Keratinocyte (primary cell): ENCODE measurements at regions not wholly inside any gene's neighbourhood (a gene's known extent, or its start where the extent isn't known, plus 50 kb on each side); places are given as distances from the start of the nearest gene placed in this dataset.
"Not testable (repeated sequence)": the region's sequence is repeated elsewhere in the genome, so short reads cannot be mapped to it uniquely, and the experiment has no call there.

Experiments used
- DNase-seq: peaks from one replicate; pipeline ENCODE4 v3.0.0-alpha.2; 2011; ENCODE audit warnings: low read depth, missing footprints, low spot score
- FAIRE-seq: peaks from 2 replicates; lab custom pipeline; 2011; peaks lifted over from hg19 to GRCh38; lab: Jason Lieb, UNC
- H2AFZ ChIP-seq: 2 replicates; pipeline ENCODE4 v1.6.0; 2012; ENCODE audit warnings: low read length, control low read depth, inconsistent platforms; ENCODE audit not compliant: control insufficient read depth
- H3K27ac ChIP-seq: 2 replicates; pipeline ENCODE4 v1.5.1; 2011; ENCODE audit warnings: low read length; ENCODE audit not compliant: control insufficient read depth, insufficient read depth
- H3K27me3 ChIP-seq: 3 replicates; pipeline ENCODE4 v1.6.0; 2011; ENCODE audit warnings: low read length; ENCODE audit not compliant: control insufficient read depth, insufficient read depth; ENCODE audit errors: extremely low read depth
- H3K36me3 ChIP-seq, 2 experiments: 2 replicates in 1 of 2; 3 replicates in 1 of 2; pipeline ENCODE4 v1.5.1; 2011; ENCODE audit warnings: low read length in 2 of 2, mild to moderate bottlenecking in 1 of 2; ENCODE audit not compliant: control insufficient read depth in 2 of 2, insufficient read depth in 2 of 2; ENCODE audit errors: extremely low read depth in 1 of 2
- H3K4me1 ChIP-seq: 3 replicates; pipeline ENCODE4 v1.5.1; 2011; ENCODE audit warnings: low read length; ENCODE audit not compliant: control insufficient read depth, insufficient read depth; ENCODE audit errors: extremely low read depth
- H3K4me2 ChIP-seq: 3 replicates; pipeline ENCODE4 v1.6.0; 2011; ENCODE audit warnings: low read depth, low read length; ENCODE audit not compliant: control insufficient read depth, insufficient read depth; ENCODE audit errors: extremely low read depth
- H3K4me3 ChIP-seq, 3 experiments: fragments of 200-600 bp in 1 of 3; sonication (generic) in 1 of 3; 2 replicates in 2 of 3; 3 replicates in 1 of 3; pipeline ENCODE4 v1.5.1; 2011 to 2016; ENCODE audit warnings: low read length in 3 of 3, mild to moderate bottlenecking in 3 of 3, control low read depth in 2 of 3, inconsistent platforms in 1 of 3, low read depth in 1 of 3, mixed read lengths in 1 of 3, mixed run types in 1 of 3, moderate library complexity in 1 of 3; ENCODE audit not compliant: control insufficient read depth in 2 of 3, insufficient read depth in 2 of 3; ENCODE audit errors: extremely low read depth in 1 of 3
- H3K79me2 ChIP-seq: 2 replicates; pipeline ENCODE4 v1.6.0; 2012; ENCODE audit warnings: low read length; ENCODE audit not compliant: control insufficient read depth, insufficient read depth
- H3K9ac ChIP-seq: 3 replicates; pipeline ENCODE4 v1.6.0; 2011; ENCODE audit warnings: low read length; ENCODE audit not compliant: control insufficient read depth, insufficient read depth; ENCODE audit errors: extremely low read depth
- H3K9me1 ChIP-seq: 3 replicates; pipeline ENCODE4 v1.6.0; 2011; ENCODE audit warnings: low read length; ENCODE audit not compliant: control insufficient read depth, insufficient read depth; ENCODE audit errors: extremely low read depth
- H3K9me3 ChIP-seq: 2 replicates; pipeline ENCODE4 v1.5.1; 2012; ENCODE audit warnings: low read depth, low read length; ENCODE audit not compliant: control insufficient read depth
- H4K20me1 ChIP-seq: 3 replicates; pipeline ENCODE4 v1.6.0; 2011; ENCODE audit warnings: low read length; ENCODE audit not compliant: control insufficient read depth, insufficient read depth; ENCODE audit errors: extremely low read depth
- EZH2 ChIP-seq: IDR thresholded peaks from one replicate; pipeline ENCODE4 v1.6.1; 2012; ENCODE audit warnings: inconsistent platforms, mild to moderate bottlenecking, low read length, moderate library complexity
- dilution Hi-C: fragments of 300-500 bp; cut with MboI; formaldehyde crosslinking; loops from one replicate; pipeline ENCODE4 v1.7.0; 2020; ENCODE audit warnings: low sequenced_read_pairs; ENCODE audit not compliant: extremely low pct_ligation_motif_present
- TF ChIP-seq, protein P1 (sequence below), 3 experiments: IDR thresholded peaks in 1 of 3; conservative IDR thresholded peaks in 1 of 3; optimal IDR thresholded peaks in 1 of 3; 2 replicates in 2 of 3; 3 replicates in 1 of 3; pipeline versions ENCODE3 to v1.5.1; 2011; ENCODE audit warnings: low read length in 3 of 3, mild to moderate bottlenecking in 3 of 3, moderate library complexity in 2 of 3, control low read depth in 1 of 3, inconsistent platforms in 1 of 3; ENCODE audit not compliant: insufficient read depth in 2 of 3; ENCODE audit errors: extremely low read depth in 1 of 3

DNA sequence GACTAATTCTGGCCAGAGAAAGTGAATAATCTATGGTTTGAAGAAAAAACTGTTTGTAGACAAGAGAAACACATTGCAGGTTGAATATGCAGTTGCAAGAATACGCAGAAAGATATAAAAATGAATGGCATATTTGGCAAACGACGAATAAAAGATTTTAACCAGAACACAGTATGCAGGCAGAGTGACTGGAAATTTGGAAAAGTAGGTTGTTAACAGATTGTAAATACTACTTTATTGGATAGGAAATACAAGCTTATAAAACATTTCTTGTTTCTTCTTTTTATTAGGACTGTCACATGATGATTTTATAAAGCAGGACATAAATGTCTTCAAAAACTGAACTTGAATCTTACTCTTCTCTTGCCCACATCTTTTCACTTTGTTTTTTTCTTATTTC is 573.3 kb upstream of the PBX1 start:
- no peak overlapping the region for H3K27ac ChIP-seq
- no peaks in the 10 kb centered on the region for H3K9me3 ChIP-seq
- no peak overlapping the region for H2AFZ ChIP-seq
- no peak overlapping the region for H3K4me3 ChIP-seq
- dilution Hi-C loops = no loop called here
- H3K9me1 ChIP-seq = no peaks in the 10 kb centered on the region
- no peaks in the 10 kb centered on the region for H3K79me2 ChIP-seq
- H3K36me3 ChIP-seq = no peaks in the 10 kb centered on the region
- DNase-seq (no peak), FAIRE-seq (no peak)
- no peak overlapping the region for H3K4me2 ChIP-seq
- no peak overlapping the region for H3K9ac ChIP-seq
- no peaks in the 10 kb centered on the region for H3K4me1 ChIP-seq
- H3K27me3 ChIP-seq = no peaks in the 10 kb centered on the region
- no peak for TF ChIP-seq EZH2
- TF ChIP-seq, protein P1, sequence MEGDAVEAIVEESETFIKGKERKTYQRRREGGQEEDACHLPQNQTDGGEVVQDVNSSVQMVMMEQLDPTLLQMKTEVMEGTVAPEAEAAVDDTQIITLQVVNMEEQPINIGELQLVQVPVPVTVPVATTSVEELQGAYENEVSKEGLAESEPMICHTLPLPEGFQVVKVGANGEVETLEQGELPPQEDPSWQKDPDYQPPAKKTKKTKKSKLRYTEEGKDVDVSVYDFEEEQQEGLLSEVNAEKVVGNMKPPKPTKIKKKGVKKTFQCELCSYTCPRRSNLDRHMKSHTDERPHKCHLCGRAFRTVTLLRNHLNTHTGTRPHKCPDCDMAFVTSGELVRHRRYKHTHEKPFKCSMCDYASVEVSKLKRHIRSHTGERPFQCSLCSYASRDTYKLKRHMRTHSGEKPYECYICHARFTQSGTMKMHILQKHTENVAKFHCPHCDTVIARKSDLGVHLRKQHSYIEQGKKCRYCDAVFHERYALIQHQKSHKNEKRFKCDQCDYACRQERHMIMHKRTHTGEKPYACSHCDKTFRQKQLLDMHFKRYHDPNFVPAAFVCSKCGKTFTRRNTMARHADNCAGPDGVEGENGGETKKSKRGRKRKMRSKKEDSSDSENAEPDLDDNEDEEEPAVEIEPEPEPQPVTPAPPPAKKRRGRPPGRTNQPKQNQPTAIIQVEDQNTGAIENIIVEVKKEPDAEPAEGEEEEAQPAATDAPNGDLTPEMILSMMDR (optimal IDR thresholded peaks at IDR 0.05 in 1 of 3, IDR thresholded peaks at IDR 0.05 in 1 of 3, conservative IDR thresholded peaks at IDR 0.05 in 1 of 3; ENCODE audit: extremely low read depth in 1 of 3, insufficient read depth in 2 of 3, low read length in 3 of 3) = no peak
- H4K20me1 ChIP-seq = no peaks in the 10 kb centered on the region

DNA sequence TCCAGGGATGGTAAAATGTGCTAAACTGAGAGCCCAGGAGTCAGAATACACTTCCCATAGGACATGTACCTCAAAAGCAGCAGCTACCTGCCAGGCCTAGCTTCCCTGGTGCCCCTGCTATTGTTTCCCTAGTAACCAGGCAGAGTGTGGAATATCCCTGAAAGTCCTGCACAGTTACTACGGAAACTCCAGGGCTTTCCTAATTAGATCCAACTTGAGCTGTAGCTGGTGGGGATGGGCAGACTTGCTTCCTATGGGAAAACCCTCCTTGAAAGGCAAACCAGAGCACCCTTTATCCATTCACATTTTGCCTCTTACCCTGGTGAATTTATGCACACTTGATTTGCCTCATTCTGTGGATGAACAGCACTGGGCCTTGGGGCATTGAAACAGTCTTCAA is 559.9 kb upstream of the PBX1 start:
- H3K9me3 ChIP-seq = no peaks in the 10 kb centered on the region
- DNase-seq (no peak), FAIRE-seq (no peak)
- H3K79me2 ChIP-seq = no peaks in the 10 kb centered on the region
- H3K36me3 ChIP-seq = no peaks in the 10 kb centered on the region
- H3K4me1 ChIP-seq = no peaks in the 10 kb centered on the region
- TF ChIP-seq EZH2 = no peak
- TF ChIP-seq, protein P1 (optimal IDR thresholded peaks at IDR 0.05 in 1 of 3, IDR thresholded peaks at IDR 0.05 in 1 of 3, conservative IDR thresholded peaks at IDR 0.05 in 1 of 3; ENCODE audit: extremely low read depth in 1 of 3, insufficient read depth in 2 of 3, low read length in 3 of 3) = no peak
- H3K9me1 ChIP-seq = no peaks in the 10 kb centered on the region
- no peak overlapping the region for H3K27ac ChIP-seq
- no peak overlapping the region for H2AFZ ChIP-seq
- H3K4me3 ChIP-seq = no peak overlapping the region
- H3K9ac ChIP-seq = no peak overlapping the region
- dilution Hi-C loops = no loop called here
- no peaks in the 10 kb centered on the region for H4K20me1 ChIP-seq
- H3K4me2 ChIP-seq = no peak overlapping the region
- no peaks in the 10 kb centered on the region for H3K27me3 ChIP-seq

DNA sequence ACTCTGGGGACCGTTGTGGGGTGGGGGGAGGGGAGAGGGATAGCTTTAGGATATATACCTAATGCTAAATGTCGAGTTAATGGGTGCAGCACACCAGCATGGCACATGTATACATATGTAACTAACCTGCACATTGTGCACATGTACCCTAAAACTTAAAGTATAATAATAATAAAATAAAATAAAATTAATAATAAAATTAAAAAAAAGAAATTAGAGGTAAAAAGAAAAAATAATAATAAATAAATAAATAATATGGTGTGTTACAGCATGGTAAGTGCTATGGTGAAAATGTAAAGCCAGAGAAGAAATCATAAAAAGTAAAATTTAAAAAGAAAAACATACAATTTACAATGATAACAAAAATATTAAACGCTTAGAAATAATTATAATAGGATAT is 552.8 kb upstream of the PBX1 start:
- FAIRE-seq, dilution Hi-C loops: not testable (repeated sequence)

More for the DNA sequence above, 552.8 kb upstream of the PBX1 start:
- H3K9ac ChIP-seq, H2AFZ ChIP-seq, H3K27me3 ChIP-seq, H3K79me2 ChIP-seq, H3K4me1 ChIP-seq, H3K36me3 ChIP-seq, H3K4me2 ChIP-seq, H3K9me3 ChIP-seq, H4K20me1 ChIP-seq, H3K4me3 ChIP-seq, H3K27ac ChIP-seq, DNase-seq, H3K9me1 ChIP-seq: not testable (repeated sequence)
